ENCODE measurements at regions not wholly inside any gene's neighbourhood (a gene's known extent, or its start where the extent isn't known, plus 50 kb on each side); places are given as distances from the start of the nearest gene placed in this dataset.

GRCh38 chr6:169119669-169120068 lies 134.0 kb downstream of the THBS2 start:
- no peak overlapping the region for H3K27ac ChIP-seq
- no peak for FAIRE-seq
- no peak overlapping the region for H3K4me2 ChIP-seq
- DNase-seq (ENCODE audit: low read depth in 1 of 2, low spot score in 1 of 2), result no peak
- CTCF ChIA-PET, result no interaction called here
- H3K9me3 ChIP-seq, result no peaks in the 10 kb centered on the region
- POLR2A ChIA-PET, result no interaction called here
- 91% methylated on average over 1 of the region's 1 CpG for WGBS (ENCODE audit: missing lambda C conversion rate)
- no peak overlapping the region for H3K4me3 ChIP-seq
- no peak for ATAC-seq
- TF ChIP-seq BHLHE40 (IDR thresholded peaks at IDR 0.05; ENCODE audit: low read depth, low read length) (no peak), CEBPB (IDR thresholded peaks at IDR 0.05) (no peak), CBX8 (IDR thresholded peaks at IDR 0.05) (no peak), CHD2 (IDR thresholded peaks at IDR 0.05; ENCODE audit: low read length, partially characterized antibody) (no peak), ZNF302 (CRISPR knock-in tag; IDR thresholded peaks at IDR 0.05) (no peak), TFCP2L1 (CRISPR knock-in tag; IDR thresholded peaks at IDR 0.05) (no peak), HOXB13 (CRISPR knock-in tag; IDR thresholded peaks at IDR 0.05; ENCODE audit: low read depth) (no peak), HOXB5 (CRISPR knock-in tag; IDR thresholded peaks at IDR 0.05) (no peak)
- TF ChIP-seq, protein P1, sequence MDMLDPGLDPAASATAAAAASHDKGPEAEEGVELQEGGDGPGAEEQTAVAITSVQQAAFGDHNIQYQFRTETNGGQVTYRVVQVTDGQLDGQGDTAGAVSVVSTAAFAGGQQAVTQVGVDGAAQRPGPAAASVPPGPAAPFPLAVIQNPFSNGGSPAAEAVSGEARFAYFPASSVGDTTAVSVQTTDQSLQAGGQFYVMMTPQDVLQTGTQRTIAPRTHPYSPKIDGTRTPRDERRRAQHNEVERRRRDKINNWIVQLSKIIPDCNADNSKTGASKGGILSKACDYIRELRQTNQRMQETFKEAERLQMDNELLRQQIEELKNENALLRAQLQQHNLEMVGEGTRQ (IDR thresholded peaks at IDR 0.05), result no peak
- no peaks in the 10 kb centered on the region for H3K4me1 ChIP-seq

DNA sequence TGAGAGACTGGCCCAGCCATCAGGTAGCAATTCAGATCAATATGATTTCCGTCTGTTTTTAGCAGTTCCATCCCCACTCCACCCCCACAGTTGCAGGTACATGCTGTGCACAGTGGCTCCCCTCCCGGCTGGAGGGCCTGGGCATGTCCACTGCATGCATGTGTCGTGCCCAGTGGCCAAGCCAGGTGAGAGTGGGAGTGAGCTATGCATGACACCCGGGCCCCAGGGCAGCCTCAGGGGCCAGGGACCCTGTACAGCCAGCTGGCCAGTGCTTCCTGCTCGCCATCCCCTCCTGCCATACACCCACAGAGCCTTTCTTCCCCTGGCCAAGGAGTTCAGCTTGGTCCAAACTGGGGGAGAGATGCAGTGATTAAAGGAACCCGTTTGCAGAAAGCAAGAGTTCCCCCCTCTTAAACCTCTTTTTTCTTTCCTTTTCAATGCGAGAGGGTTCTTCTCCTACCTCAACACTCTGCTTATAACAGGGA lies 135.3 kb downstream of the THBS2 start:
- Histone ChIP-seq H3K4me1 (no peaks in the 10 kb centered on the region), H3K4me2 (no peak overlapping the region), H3K4me3 (no peak overlapping the region), H3K27ac (no peak overlapping the region), H3K9me3 (no peaks in the 10 kb centered on the region)
- ChIA-PET CTCF (no interaction called here), POLR2A (no interaction called here)
- WGBS (ENCODE audit: missing lambda C conversion rate), result 30% methylated on average over 7 of the region's 7 CpGs
- ATAC-seq (no peak), FAIRE-seq (no peak), DNase-seq (ENCODE audit: low read depth in 1 of 2, low spot score in 1 of 2) (no peak)
- TF ChIP-seq KDM1A (IDR thresholded peaks at IDR 0.05; ENCODE audit: low read depth) (no peak), TP53 (CRISPR knock-in tag; IDR thresholded peaks at IDR 0.05) (no peak), RAD21 (conservative IDR thresholded peaks at IDR 0.05 in 1 of 2, IDR thresholded peaks at IDR 0.05 in 1 of 2) (no peak)

- DNase-seq (ENCODE audit: low read depth in 1 of 2, low spot score in 1 of 2), result no peak
- H3K4me1 ChIP-seq, result no peaks in the 10 kb centered on the region
- H3K4me2 ChIP-seq, result no peak overlapping the region
- no peak for ATAC-seq
- no peak overlapping the region for H3K27ac ChIP-seq
- WGBS (ENCODE audit: missing lambda C conversion rate), result 46% methylated on average over 6 of the region's 7 CpGs
- no peak overlapping the region for H3K4me3 ChIP-seq
- no peak for TF ChIP-seq MYC (IDR thresholded peaks at IDR 0.05; ENCODE audit: borderline replicate concordance, low read length)
- no peak for TF ChIP-seq RARB (CRISPR knock-in tag; IDR thresholded peaks at IDR 0.05)
- TF ChIP-seq MAZ (IDR thresholded peaks at IDR 0.05; ENCODE audit: borderline replicate concordance, low read depth, low read length), result no peak
- TF ChIP-seq HES2 (IDR thresholded peaks at IDR 0.05), result no peak
- no peak for TF ChIP-seq JUNB (IDR thresholded peaks at IDR 0.05)
- no peak for TF ChIP-seq RNF2 (IDR thresholded peaks at IDR 0.05; ENCODE audit: borderline replicate concordance, low read depth)
- TF ChIP-seq, protein P2, sequence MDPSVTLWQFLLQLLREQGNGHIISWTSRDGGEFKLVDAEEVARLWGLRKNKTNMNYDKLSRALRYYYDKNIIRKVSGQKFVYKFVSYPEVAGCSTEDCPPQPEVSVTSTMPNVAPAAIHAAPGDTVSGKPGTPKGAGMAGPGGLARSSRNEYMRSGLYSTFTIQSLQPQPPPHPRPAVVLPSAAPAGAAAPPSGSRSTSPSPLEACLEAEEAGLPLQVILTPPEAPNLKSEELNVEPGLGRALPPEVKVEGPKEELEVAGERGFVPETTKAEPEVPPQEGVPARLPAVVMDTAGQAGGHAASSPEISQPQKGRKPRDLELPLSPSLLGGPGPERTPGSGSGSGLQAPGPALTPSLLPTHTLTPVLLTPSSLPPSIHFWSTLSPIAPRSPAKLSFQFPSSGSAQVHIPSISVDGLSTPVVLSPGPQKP (IDR thresholded peaks at IDR 0.05; ENCODE audit: low read depth, low read length), result no peak
- no peak for TF ChIP-seq ZNF302 (CRISPR knock-in tag; IDR thresholded peaks at IDR 0.05)
- TF ChIP-seq EHMT2 (IDR thresholded peaks at IDR 0.05; ENCODE audit: low read depth), result no peak
- TF ChIP-seq PBX3 (IDR thresholded peaks at IDR 0.05), result no peak
- no peak for TF ChIP-seq NFE2L2 (conservative IDR thresholded peaks at IDR 0.05; ENCODE audit: low read length)
- TF ChIP-seq NPAS2 (CRISPR knock-in tag; IDR thresholded peaks at IDR 0.05; ENCODE audit: borderline replicate concordance), result no peak
- no peak for TF ChIP-seq CHD4 (IDR thresholded peaks at IDR 0.05; ENCODE audit: borderline replicate concordance)
- no peak for TF ChIP-seq GATA3 (IDR thresholded peaks at IDR 0.05; ENCODE audit: borderline replicate concordance)
- TF ChIP-seq NR3C1 (IDR thresholded peaks at IDR 0.05), result no peak
- no peak for TF ChIP-seq KDM5A (IDR thresholded peaks at IDR 0.05)
- TF ChIP-seq HEYL (CRISPR knock-in tag; IDR thresholded peaks at IDR 0.05), result no peak
- TF ChIP-seq PHF8 (IDR thresholded peaks at IDR 0.05; ENCODE audit: borderline replicate concordance, low read depth), result no peak
- TF ChIP-seq CEBPB (IDR thresholded peaks at IDR 0.05), result no peak
- TF ChIP-seq SMC3 (IDR thresholded peaks at IDR 0.05), result no peak
- ChIA-PET POLR2A (no interaction called here), CTCF (no interaction called here)
- FAIRE-seq, result no peak
- no peaks in the 10 kb centered on the region for H3K9me3 ChIP-seq
Observed at GRCh38 chr6:169117663-169118062, 136.0 kb downstream of the THBS2 start.

Data from A549 (cell line).